ENCODE measurements at regions not wholly inside any gene's neighbourhood (a gene's known extent, or its start where the extent isn't known, plus 50 kb on each side); places are given as distances from the start of the nearest gene placed in this dataset.
"Not testable (repeated sequence)": the region's sequence is repeated elsewhere in the genome, so short reads cannot be mapped to it uniquely, and the experiment has no call there.

- DNase-seq = no peak
Observed at GRCh38 chr1:229710746-229711145, 84.7 kb downstream of the URB2 start.

DNA sequence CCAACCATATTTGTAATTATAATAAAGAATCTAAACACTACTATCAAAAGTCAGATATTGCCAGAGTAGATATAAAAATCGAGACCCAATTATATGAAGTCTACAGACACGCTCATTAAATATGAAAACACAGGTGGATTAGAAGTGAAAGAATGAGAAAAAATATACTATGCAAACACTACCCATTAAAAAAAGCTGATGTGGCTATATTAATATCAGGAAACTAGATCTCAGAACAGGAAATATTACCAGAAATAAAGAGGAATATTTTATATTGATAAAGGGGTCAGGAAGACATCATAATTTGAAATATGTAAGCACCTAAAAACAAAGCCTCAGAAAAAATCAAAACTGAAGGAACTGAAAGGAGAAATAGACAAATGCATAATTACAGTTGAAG lies 88.3 kb downstream of the URB2 start:
- no peak for DNase-seq

- DNase-seq = no peak
Observed at GRCh38 chr1:229714964-229715603, 89.0 kb downstream of the URB2 start.

DNA sequence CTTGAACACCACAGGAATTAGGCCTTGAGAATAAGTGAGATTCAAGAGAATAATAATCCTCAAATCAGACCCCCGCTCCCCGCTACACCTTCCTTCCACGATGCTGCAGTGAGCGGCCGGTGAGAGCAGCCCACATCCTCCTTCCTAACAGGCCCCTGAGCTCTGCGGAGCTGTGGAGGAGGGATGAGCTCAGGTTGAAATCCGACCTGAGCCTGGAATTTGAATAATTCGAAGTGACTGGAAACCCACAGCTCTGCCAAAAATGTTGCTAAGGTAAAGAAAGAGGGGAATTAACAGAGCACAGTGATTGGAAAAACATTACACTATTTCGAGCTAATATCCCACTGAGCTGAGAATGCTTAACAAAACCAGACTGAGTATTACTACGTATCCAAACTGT lies 90.0 kb downstream of the URB2 start:
- no peak for DNase-seq

DNA sequence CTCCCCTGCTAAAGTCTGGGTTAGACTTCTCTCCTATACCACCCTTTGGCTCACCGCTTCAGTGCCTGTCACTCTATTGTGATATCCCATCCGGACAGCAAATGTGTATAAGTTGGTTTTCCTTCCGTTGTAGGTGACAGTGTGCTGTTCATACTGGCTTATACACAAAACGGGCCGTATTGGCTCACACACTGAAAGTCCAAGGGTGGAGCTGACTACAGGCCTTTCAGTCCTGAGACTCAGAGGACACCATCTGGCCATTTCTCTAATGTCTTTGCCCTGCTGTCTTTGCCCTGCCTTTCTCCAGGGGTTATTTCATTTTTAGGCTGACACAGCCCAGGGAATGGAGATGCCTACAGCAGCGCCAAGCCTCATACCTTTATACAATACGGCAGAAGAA lies 90.7 kb downstream of the URB2 start:
- DNase-seq = no peak

- DNase-seq = no peak
Observed at GRCh38 chr1:229717786-229718576, 91.9 kb downstream of the URB2 start.

GRCh38 chr1:229726061-229726460 lies 100.0 kb downstream of the URB2 start:
- DNase-seq = no peak

DNA sequence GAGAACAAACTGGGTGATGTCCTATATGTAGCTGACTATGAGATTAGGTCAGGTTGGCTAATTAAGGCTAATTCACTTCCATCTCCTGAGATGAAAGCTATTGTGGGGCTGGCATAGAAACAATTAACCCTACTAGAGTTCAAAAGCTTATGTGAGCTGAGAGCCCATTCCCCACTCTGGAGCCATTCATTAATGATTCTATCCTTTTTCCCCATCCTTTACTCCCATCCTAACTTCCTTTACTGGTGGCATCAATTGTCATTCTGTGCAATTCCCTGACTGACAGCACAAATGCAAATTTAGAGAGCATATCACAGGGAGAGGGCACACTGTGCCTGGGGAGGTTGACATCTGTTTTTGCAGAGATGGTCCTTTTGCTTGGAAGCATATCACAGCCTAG lies 103.9 kb downstream of the URB2 start:
- DNase-seq = no peak

- no peak for DNase-seq
Observed at GRCh38 chr1:229730573-229730972, 104.5 kb downstream of the URB2 start.

GRCh38 chr1:229732061-229732460 lies 106.0 kb downstream of the URB2 start:
- DNase-seq = no peak

DNA sequence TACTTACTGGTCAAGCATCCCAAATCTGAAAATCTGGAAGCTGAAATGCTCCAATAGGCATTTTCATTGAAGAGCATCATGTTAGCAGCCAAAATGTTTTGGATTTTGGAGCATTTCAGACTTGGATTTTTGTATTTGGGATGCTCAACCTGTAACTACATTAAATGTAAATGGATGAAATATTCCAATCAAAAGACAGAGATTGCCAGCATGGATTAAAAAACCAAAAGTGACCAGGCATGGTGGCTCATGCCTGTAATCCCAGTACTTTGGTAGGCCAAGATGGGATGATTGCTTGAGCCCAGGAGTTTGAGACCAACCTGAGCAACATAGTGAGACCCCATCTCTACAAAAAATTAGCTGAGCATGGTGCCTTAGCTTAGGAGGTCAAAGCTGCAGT lies 110.3 kb downstream of the URB2 start:
- no peak for DNase-seq

DNA sequence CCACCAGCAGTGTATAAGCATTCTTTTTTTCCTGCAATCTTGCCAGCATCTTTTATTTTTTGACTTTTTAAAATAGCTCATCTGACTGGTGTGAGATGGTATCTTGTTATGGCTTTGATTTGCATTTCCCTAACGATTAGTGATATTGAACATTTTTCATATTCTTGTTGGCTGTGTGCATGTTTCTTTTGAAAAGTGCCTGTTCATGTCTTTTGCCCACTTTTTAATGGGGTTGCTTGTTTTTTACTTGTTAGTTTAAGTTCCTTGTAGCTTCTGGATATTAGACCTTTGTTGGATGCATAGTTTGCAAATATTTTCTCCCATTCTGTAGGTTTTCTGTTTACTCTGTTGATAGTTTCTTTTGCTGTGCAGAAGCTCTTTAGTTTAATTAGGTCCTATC lies 116.6 kb downstream of the URB2 start:
- DNase-seq = not testable (repeated sequence)

- DNase-seq = no peak
Observed at GRCh38 chr1:229749992-229750391, 123.9 kb downstream of the URB2 start.

DNA sequence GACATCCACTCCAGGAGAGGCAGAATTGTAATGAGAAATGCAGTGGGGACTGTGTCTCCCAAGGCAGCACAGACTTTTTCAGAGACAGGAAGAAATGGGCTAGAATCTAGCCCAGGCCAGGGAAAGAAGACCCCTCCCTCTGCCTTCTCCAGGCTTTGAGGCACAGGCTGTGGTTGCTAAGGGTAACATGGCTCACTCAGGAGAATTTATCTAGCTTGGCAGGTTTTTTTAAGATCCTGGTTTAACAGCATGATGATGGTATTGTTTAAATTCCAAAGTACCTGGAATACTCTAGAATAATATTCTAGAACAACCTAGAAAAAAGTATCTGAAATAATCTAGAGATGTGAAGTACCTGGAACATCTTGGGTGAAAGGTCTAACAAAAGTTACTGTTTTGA lies 125.6 kb downstream of the URB2 start:
- DNase-seq = peak in 1 of 51 donors; percentile 2

DNA sequence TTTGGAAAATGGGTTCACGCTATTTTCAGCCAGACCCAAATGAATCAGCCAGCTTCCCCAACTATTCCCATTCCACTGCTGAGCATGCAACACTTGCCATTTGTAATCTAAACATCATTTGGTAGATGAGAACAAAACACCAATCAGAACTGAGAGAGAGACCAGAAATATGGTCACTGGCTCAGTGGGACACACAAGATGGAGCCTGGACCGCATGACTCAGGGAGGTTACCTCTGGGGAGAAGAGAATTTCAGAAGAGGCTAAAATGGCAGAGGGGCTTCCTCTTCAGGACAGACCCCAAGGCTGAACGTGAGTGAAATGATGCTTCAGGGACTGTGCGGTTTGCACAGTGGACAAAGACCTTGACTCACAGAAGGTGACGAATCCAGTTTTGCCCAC lies 126.6 kb downstream of the URB2 start:
- no peak for DNase-seq

DNA sequence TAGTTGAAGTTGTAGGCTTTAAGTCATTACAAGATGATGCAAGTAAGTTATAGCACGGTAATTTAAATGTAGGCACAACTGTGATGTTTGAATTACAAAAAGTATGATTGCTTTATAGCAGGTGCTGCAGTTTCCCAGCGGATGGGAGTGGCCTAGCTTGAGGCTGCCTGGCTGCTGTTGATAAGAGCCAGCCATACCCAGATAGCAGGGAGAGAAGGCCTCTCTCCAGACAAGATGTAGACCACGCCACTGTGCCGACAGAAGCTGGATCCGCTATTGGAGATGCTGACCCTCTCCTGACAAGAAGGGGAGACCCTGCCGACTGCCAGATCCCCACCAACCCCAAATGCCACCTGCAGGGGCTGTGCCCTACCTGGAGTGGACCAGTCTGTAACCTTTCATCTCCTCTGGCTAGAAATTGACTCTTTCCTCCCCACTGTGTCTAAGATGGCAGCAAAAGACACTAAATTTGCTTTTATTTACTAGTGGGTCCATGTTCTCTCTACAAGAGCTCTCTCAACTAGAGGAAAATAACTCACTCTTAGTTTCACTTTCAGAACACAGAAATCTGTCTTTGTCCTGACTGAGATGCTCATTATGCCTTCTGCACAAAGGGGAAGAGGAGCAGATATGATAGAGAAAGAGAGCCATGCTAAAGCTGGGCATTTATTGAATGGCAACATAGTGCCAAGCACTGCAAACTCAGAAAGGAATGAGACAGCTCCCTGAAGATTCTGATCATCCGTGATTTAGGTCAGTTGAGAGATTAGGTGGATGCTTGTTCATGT lies 127.9 kb downstream of the URB2 start:
- DNase-seq = no peak

GRCh38 chr1:229756666-229757065 lies 130.6 kb downstream of the URB2 start:
- no peak for DNase-seq

GRCh38 chr1:229757226-229757625 lies 131.2 kb downstream of the URB2 start:
- no peak for DNase-seq

GRCh38 chr1:229758101-229759036 lies 132.3 kb downstream of the URB2 start:
- DNase-seq = no peak

DNA sequence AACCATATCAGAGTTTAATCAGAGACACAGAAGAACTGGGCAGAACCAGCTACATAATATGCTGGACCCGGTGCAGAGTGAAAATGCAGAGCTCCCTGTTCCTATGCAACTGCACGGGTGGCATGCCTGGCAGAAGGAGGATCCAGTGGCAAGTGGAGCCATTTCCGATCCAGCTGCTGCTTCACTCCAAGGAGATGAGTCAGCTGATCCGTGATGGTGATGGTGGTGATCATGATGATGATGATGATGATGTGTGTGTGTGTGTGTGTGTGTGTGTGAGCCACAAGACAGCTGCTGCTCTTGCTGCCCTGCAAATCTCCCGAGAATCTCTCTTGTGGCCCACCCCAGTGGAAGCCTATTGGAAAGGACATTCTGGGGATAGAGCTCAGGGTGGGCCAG lies 133.0 kb downstream of the URB2 start:
- no peak for DNase-seq

DNA sequence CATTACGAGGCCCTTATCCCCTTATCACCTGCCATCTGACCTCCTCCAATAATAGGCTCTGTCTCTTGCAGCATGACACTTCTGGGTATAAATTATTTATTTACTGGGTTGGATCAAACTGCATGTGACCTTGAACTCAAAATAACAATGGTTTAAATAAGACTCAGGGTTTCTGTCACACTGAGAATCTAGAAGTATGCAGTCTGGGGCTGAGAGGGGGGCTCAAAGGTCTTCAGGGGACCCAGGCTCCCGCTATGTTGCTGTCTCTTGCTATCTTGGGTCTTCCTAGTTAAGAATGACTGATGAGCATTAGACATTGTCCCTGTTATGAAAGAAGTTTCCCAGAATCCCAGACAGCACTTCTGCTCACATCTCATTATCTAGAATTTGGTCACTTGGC lies 133.5 kb downstream of the URB2 start:
- DNase-seq = no peak
